HEK293 (cell line): ENCODE measurements at regions not wholly inside any gene's neighbourhood (a gene's known extent, or its start where the extent isn't known, plus 50 kb on each side); places are given as distances from the start of the nearest gene placed in this dataset.
"Not testable (repeated sequence)": the region's sequence is repeated elsewhere in the genome, so short reads cannot be mapped to it uniquely, and the experiment has no call there.

Experiments used
- CTCF ChIA-PET: fragments of 350-600 bp; formaldehyde crosslinking; extraction: SDS; loops from one replicate; lab custom pipeline; 2021; ENCODE audit warnings: antibody characterized with exemption; lab: Yijun Ruan, JAX
- POLR2A ChIA-PET: fragments of 300-600 bp; formaldehyde crosslinking; extraction: SDS; loops from one replicate; lab custom pipeline; 2020; ENCODE audit warnings: antibody characterized with exemption, inconsistent platforms; lab: Yijun Ruan, JAX
- H3K27ac ChIP-seq: fragments of 200-500 bp; sonication (Bioruptor generic); 2 replicates; pipeline ENCODE4 v1.5.1; 2014; ENCODE audit warnings: low read depth, low read length, control low read depth, inconsistent platforms; ENCODE audit errors: extremely low read depth
- H3K36me3 ChIP-seq, 2 experiments: fragments of 200-500 bp in 1 of 2; sonication (Bioruptor generic) in 1 of 2; 1 replicate in 1 of 2; 2 replicates in 1 of 2; pipeline ENCODE4 v1.5.1; 2014 to 2017; ENCODE audit warnings: inconsistent platforms in 2 of 2, low read length in 2 of 2; ENCODE audit not compliant: control insufficient read depth in 2 of 2, insufficient read depth in 1 of 2
- H3K4me1 ChIP-seq: fragments of 200-500 bp; sonication (Bioruptor generic); 2 replicates; pipeline ENCODE4 v1.5.1; 2014; ENCODE audit warnings: mild to moderate bottlenecking, low read length, inconsistent platforms; ENCODE audit not compliant: control insufficient read depth, insufficient read depth
- H3K4me3 ChIP-seq: 2 replicates; pipeline ENCODE4 v1.5.1; 2011; ENCODE audit warnings: low read depth, mild to moderate bottlenecking, control low read depth, low read length, moderate library complexity
- H3K9me3 ChIP-seq: fragments of 200-500 bp; sonication (Bioruptor generic); 2 replicates; pipeline ENCODE4 v1.5.1; 2014; ENCODE audit warnings: low read depth, low read length, inconsistent platforms; ENCODE audit not compliant: control insufficient read depth, insufficient read depth
- BCL11A ChIP-seq: fragments of 450-650 bp; formaldehyde crosslinking; IDR thresholded peaks from 2 replicates; pipeline ENCODE4 v1.5.1; 2016; ENCODE audit warnings: low read depth, missing biosample characterization, missing genetic modification characterization
- BCL11B ChIP-seq: fragments of 450-650 bp; formaldehyde crosslinking; IDR thresholded peaks from 2 replicates; pipeline ENCODE4 v1.5.1; 2016; ENCODE audit warnings: low read depth, missing biosample characterization, missing genetic modification characterization
- FEZF1 ChIP-seq: fragments of 450-650 bp; formaldehyde crosslinking; IDR thresholded peaks from 2 replicates; pipeline ENCODE4 v1.5.1; 2016; ENCODE audit warnings: missing biosample characterization, missing genetic modification characterization
- IKZF3 ChIP-seq: fragments of 450-650 bp; IDR thresholded peaks from 2 replicates; pipeline ENCODE4 v1.5.0; 2018; ENCODE audit warnings: missing biosample characterization, mild to moderate bottlenecking, missing genetic modification characterization, moderate library complexity
- INSM2 ChIP-seq: fragments of 450-650 bp; formaldehyde crosslinking; IDR thresholded peaks from 2 replicates; pipeline ENCODE4 v1.5.1; 2016; ENCODE audit warnings: missing biosample characterization, missing genetic modification characterization
- KLF8 ChIP-seq: fragments of 450-650 bp; formaldehyde crosslinking; IDR thresholded peaks from 2 replicates; pipeline ENCODE4 v1.5.1; 2016; ENCODE audit warnings: missing biosample characterization, missing genetic modification characterization
- OSR2 ChIP-seq: fragments of 450-650 bp; formaldehyde crosslinking; IDR thresholded peaks from 2 replicates; pipeline ENCODE4 v1.5.1; 2016; ENCODE audit warnings: missing biosample characterization, missing genetic modification characterization
- PRDM4 ChIP-seq: fragments of 450-650 bp; formaldehyde crosslinking; IDR thresholded peaks from 2 replicates; pipeline ENCODE4 v1.5.1; 2017; ENCODE audit warnings: missing biosample characterization, missing genetic modification characterization
- SP7 ChIP-seq: fragments of 450-650 bp; formaldehyde crosslinking; IDR thresholded peaks from 2 replicates; pipeline ENCODE4 v1.5.1; 2016; ENCODE audit warnings: missing biosample characterization, missing genetic modification characterization
- TSHZ1 ChIP-seq: fragments of 450-650 bp; formaldehyde crosslinking; IDR thresholded peaks from 2 replicates; pipeline ENCODE4 v1.5.1; 2016; ENCODE audit warnings: missing biosample characterization, missing genetic modification characterization, borderline replicate concordance
- WT1 ChIP-seq: fragments of 450-650 bp; formaldehyde crosslinking; IDR thresholded peaks from 2 replicates; pipeline ENCODE4 v1.5.1; 2016; ENCODE audit warnings: missing biosample characterization, missing genetic modification characterization
- ZBTB17 ChIP-seq: fragments of 450-650 bp; formaldehyde crosslinking; IDR thresholded peaks from 2 replicates; pipeline ENCODE4 v1.5.1; 2016; ENCODE audit warnings: missing biosample characterization, missing genetic modification characterization
- ZBTB8A ChIP-seq: fragments of 450-650 bp; formaldehyde crosslinking; IDR thresholded peaks from 2 replicates; pipeline ENCODE4 v1.5.1; 2016; ENCODE audit warnings: missing biosample characterization, missing genetic modification characterization
- ZNF398 ChIP-seq: fragments of 450-650 bp; formaldehyde crosslinking; IDR thresholded peaks from 2 replicates; pipeline ENCODE4 v1.5.1; 2017; ENCODE audit warnings: missing biosample characterization, missing genetic modification characterization
- ZNF501 ChIP-seq: fragments of 450-650 bp; formaldehyde crosslinking; IDR thresholded peaks from 2 replicates; pipeline ENCODE4 v1.5.1; 2016; ENCODE audit warnings: missing biosample characterization, missing genetic modification characterization
- ZNF629 ChIP-seq: fragments of 450-650 bp; formaldehyde crosslinking; IDR thresholded peaks from 2 replicates; pipeline ENCODE4 v1.5.1; 2017; ENCODE audit warnings: missing biosample characterization, missing genetic modification characterization
- ZNF664 ChIP-seq: fragments of 450-650 bp; formaldehyde crosslinking; IDR thresholded peaks from 2 replicates; pipeline ENCODE4 v1.5.1; 2016; ENCODE audit warnings: missing biosample characterization, missing genetic modification characterization
- ZNF843 ChIP-seq: fragments of 450-650 bp; formaldehyde crosslinking; IDR thresholded peaks from 2 replicates; pipeline ENCODE4 v1.5.1; 2016; ENCODE audit warnings: missing biosample characterization, missing genetic modification characterization
- ZSCAN4 ChIP-seq: fragments of 450-650 bp; formaldehyde crosslinking; IDR thresholded peaks from 2 replicates; pipeline ENCODE4 v1.5.1; 2017; ENCODE audit warnings: missing biosample characterization, missing genetic modification characterization
- ZXDB ChIP-seq: fragments of 450-650 bp; formaldehyde crosslinking; IDR thresholded peaks from 2 replicates; pipeline ENCODE4 v1.5.1; 2016; ENCODE audit warnings: missing biosample characterization, missing genetic modification characterization

- H3K36me3 ChIP-seq, H3K9me3 ChIP-seq, CTCF ChIA-PET, H3K4me3 ChIP-seq, POLR2A ChIA-PET, H3K27ac ChIP-seq, H3K4me1 ChIP-seq: not testable (repeated sequence)
- TF ChIP-seq BCL11B (tag by site-specific recombination) (0 out of 2 replicates have a peak, but pooled peaks have one; percentile 53), PRDM4 (peak; percentile 27; the same call in 1 of the 2 replicates), ZXDB (tag by site-specific recombination) (0 out of 2 replicates have a peak, but pooled peaks have one; percentile 37), ZNF501 (tag by site-specific recombination) (peak; percentile 42; the same call in 1 of the 2 replicates), FEZF1 (tag by site-specific recombination) (peak; percentile 74), ZBTB8A (peak; percentile 49; the same call in 1 of the 2 replicates), ZNF398 (peak; percentile 13; the same call in 1 of the 2 replicates), BCL11A (tag by site-specific recombination) (peak; percentile 47; the same call in 1 of the 2 replicates), ZSCAN4 (tag by site-specific recombination) (0 out of 2 replicates have a peak, but pooled peaks have one; percentile 20), ZBTB17 (tag by site-specific recombination) (peak; percentile 54; the same call in 1 of the 2 replicates), ZNF843 (tag by site-specific recombination) (peak; percentile 82), ZNF629 (tag by site-specific recombination) (peak; percentile 52), ZNF664 (tag by site-specific recombination) (peak; percentile 52; the same call in 1 of the 2 replicates), OSR2 (tag by site-specific recombination) (peak; percentile 96), IKZF3 (tag by site-specific recombination) (peak; percentile 69), SP7 (tag by site-specific recombination) (peak; percentile 95), KLF8 (tag by site-specific recombination) (peak; percentile 26; the same call in 1 of the 2 replicates), INSM2 (tag by site-specific recombination) (peak; percentile 57; the same call in 1 of the 2 replicates), TSHZ1 (tag by site-specific recombination) (peak; percentile 66; the same call in 1 of the 2 replicates), WT1 (tag by site-specific recombination) (peak; percentile 76)
Measured at GRCh38 chr7:150096213-150096994, 222.6 kb downstream of the ATP6V0E2 start.

GRCh38 chr7:150098592-150098991 lies 224.6 kb upstream of the LRRC61 start:
- POLR2A ChIA-PET, CTCF ChIA-PET, H3K27ac ChIP-seq: not testable (repeated sequence)

More at GRCh38 chr7:150098592-150098991, 224.6 kb upstream of the LRRC61 start:
- H3K4me1 ChIP-seq, H3K36me3 ChIP-seq, H3K4me3 ChIP-seq, H3K9me3 ChIP-seq: not testable (repeated sequence)
